ENCODE measurements at regions not wholly inside any gene's neighbourhood (a gene's known extent, or its start where the extent isn't known, plus 50 kb on each side); places are given as distances from the start of the nearest gene placed in this dataset.

DNA sequence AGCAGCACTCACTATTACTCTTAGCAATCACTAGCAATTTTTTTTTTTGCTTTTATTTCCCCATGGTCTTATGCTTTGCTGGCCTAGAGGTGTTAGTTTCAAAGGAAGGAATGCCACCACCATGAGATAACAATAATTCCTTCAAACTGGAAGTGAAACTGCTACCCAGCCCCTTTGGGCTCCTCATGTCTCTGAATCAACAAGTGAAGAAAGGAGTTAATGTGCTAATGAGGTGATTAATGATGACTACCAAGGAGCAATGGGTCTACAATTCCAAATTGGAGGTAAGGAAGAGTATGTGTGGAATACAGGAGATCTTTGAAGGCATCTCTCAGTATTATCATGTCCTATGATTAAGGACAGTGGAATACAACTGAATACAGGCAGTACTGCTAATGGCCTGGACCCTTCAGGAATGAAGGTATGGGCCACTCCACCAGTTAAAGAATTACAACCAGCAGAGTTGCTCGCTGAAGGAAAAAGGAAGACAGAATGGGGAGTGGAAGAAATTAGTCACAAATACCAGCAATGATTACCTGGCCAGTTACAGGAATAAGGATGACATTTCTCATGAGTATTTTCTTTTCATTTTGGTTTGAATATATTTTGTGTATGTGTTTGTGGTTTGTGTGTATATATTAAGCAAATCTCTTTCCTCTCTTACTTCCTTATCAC, 652.9 kb downstream of the ADGRL2 start:
- Histone ChIP-seq H2BK5ac (ENCODE audit: low read depth, low read length, poor library complexity, severe bottlenecking) (no peak overlapping the region), H4K91ac (ENCODE audit: insufficient read depth, low read depth, low read length) (no peak overlapping the region), H3K36me3 (ENCODE audit: control insufficient read depth, insufficient read depth, low read length) (no peaks in the 10 kb centered on the region), H2BK20ac (ENCODE audit: low read depth, low read length) (no peak overlapping the region), H3K27ac (ENCODE audit: insufficient read depth, low read length) (no peak overlapping the region), H3K9ac (ENCODE audit: low read depth, low read length) (no peak overlapping the region), H4K20me1 (ENCODE audit: insufficient read depth, low read length) (no peaks in the 10 kb centered on the region), H2BK120ac (ENCODE audit: low read depth, low read length) (no peak overlapping the region), H3K4me3 (ENCODE audit: insufficient read depth, low read depth, low read length) (no peak overlapping the region), H3K9me3 (ENCODE audit: control insufficient read depth, insufficient read depth, low read length) (peaks cover 12% of the 10 kb centered on the region), H3K14ac (replicated peaks; ENCODE audit: low read depth, low read length) (no peak overlapping the region), H3K27me3 (ENCODE audit: control insufficient read depth, insufficient read depth, low read length) (no peaks in the 10 kb centered on the region), H2AFZ (replicated peaks; ENCODE audit: low read length, poor library complexity) (no peak overlapping the region), H3K79me1 (ENCODE audit: low read depth in 1 of 2, low read length in 2 of 2) (no peaks in the 10 kb centered on the region), H3K9me1 (ENCODE audit: insufficient read depth, low read length) (no peaks in the 10 kb centered on the region), H2AK9ac (replicated peaks; ENCODE audit: low read depth, low read length, poor library complexity) (no peak overlapping the region), H3K18ac (ENCODE audit: low read depth, low read length) (no peak overlapping the region), H4K5ac (ENCODE audit: low read depth, low read length) (no peak overlapping the region), H2AK5ac (ENCODE audit: low read depth, low read length) (no peak overlapping the region), H3K4ac (ENCODE audit: low read depth, low read length) (no peak overlapping the region), H3K23ac (ENCODE audit: low read depth, low read length) (no peak overlapping the region), H4K8ac (ENCODE audit: low read depth in 2 of 2, low read length in 2 of 2) (no peak overlapping the region), H3K4me1 (ENCODE audit: control insufficient read depth, insufficient read depth, low read length) (no peaks in the 10 kb centered on the region), H2BK15ac (ENCODE audit: low read depth, low read length) (no peak overlapping the region), H3K56ac (ENCODE audit: extremely low read depth, insufficient read depth, low read length) (no peak overlapping the region), H3K4me2 (ENCODE audit: low read depth, low read length) (no peak overlapping the region)
- BruUV-seq (replicated peaks), result no TSS peak
- in situ Hi-C loops (cut with MboI; ENCODE audit: low sequenced_read_pairs), result no loop called here
- dilution Hi-C loops (cut with HindIII; ENCODE audit: low sequenced_read_pairs, unreplicated experiment), result no loop called here
- POLR2A ChIA-PET (ENCODE audit: unreplicated experiment), result no interaction called here
- CTCF ChIA-PET, result no interaction called here
- DNase-seq (no peak), ATAC-seq (ENCODE audit: low read depth) (no peak)
- intact Hi-C loops (cut with micrococcal nuclease), result no loop called here
- no CpG with 5 or more reads among the region's 1 CpG for WGBS, 2 experiments (ENCODE audit: extremely low coverage in 2 of 2, insufficient read length in 1 of 2)
- no peak for TF ChIP-seq USF2 (IDR thresholded peaks at IDR 0.05; ENCODE audit: low read depth, low read length)
- TF ChIP-seq MAZ (IDR thresholded peaks at IDR 0.05; ENCODE audit: borderline replicate concordance, low read depth, low read length), result no peak
- no peak for TF ChIP-seq POLR2A (IDR thresholded peaks at IDR 0.05; ENCODE audit: low read depth, low read length)
- no peak for TF ChIP-seq CHD1 (IDR thresholded peaks at IDR 0.05; ENCODE audit: low read depth, low read length)
- TF ChIP-seq SMC3 (IDR thresholded peaks at IDR 0.05; ENCODE audit: low read depth, low read length), result no peak
- no peak for TF ChIP-seq FOS (IDR thresholded peaks at IDR 0.05; ENCODE audit: low read depth, low read length)
- no peak for TF ChIP-seq MXI1 (IDR thresholded peaks at IDR 0.05; ENCODE audit: borderline replicate concordance, low read depth, low read length)
- no peak for TF ChIP-seq CTCF (conservative IDR thresholded peaks at IDR 0.05; ENCODE audit: low read depth, low read length)
- TF ChIP-seq, protein P1, sequence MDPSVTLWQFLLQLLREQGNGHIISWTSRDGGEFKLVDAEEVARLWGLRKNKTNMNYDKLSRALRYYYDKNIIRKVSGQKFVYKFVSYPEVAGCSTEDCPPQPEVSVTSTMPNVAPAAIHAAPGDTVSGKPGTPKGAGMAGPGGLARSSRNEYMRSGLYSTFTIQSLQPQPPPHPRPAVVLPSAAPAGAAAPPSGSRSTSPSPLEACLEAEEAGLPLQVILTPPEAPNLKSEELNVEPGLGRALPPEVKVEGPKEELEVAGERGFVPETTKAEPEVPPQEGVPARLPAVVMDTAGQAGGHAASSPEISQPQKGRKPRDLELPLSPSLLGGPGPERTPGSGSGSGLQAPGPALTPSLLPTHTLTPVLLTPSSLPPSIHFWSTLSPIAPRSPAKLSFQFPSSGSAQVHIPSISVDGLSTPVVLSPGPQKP (IDR thresholded peaks at IDR 0.05; ENCODE audit: borderline replicate concordance, low read depth, low read length), result no peak
- TF ChIP-seq RFX5 (IDR thresholded peaks at IDR 0.05; ENCODE audit: low read depth, low read length), result no peak
- TF ChIP-seq NFE2L2 (IDR thresholded peaks at IDR 0.05; ENCODE audit: low read depth, low read length), result no peak
- no peak for TF ChIP-seq RCOR1 (IDR thresholded peaks at IDR 0.05; ENCODE audit: insufficient replicate concordance, low read length)
- TF ChIP-seq BHLHE40 (IDR thresholded peaks at IDR 0.05; ENCODE audit: low read depth, low read length), result no peak
- no peak for TF ChIP-seq CEBPB (IDR thresholded peaks at IDR 0.05; ENCODE audit: low read depth, low read length)
- no peak for TF ChIP-seq MAFK (IDR thresholded peaks at IDR 0.05; ENCODE audit: low read depth, low read length)
- no peak for TF ChIP-seq RAD21 (IDR thresholded peaks at IDR 0.05; ENCODE audit: low read length)
